ENCODE measurements at regions not wholly inside any gene's neighbourhood (a gene's known extent, or its start where the extent isn't known, plus 50 kb on each side); places are given as distances from the start of the nearest gene placed in this dataset.

DNA sequence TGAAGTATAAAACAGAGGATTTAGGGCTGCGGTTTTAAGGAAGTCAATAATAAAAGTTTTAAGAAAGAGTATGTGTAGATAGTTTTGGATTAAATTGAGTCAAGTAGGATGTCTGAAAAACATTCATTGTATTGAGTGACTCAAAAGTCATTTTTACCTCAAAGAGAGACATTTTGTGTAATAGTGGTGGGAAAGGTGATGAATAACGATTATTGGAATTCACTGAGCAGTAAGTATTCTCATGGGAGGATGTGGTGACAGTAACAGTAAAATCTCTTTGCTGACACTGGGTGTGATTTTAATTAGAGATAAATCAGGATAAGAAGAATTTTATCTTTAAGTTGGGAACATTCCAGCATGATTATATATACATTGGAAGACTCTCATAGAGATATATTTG, 233.6 kb downstream of the PDHA2 start:
- Histone ChIP-seq H3K79me2 (ENCODE audit: control insufficient read depth, insufficient read depth, low read length) (no peaks in the 10 kb centered on the region), H3K27ac (ENCODE audit: insufficient read depth, low read depth, low read length) (no peak overlapping the region), H4K20me1 (replicated peaks; ENCODE audit: control insufficient read depth, extremely low read depth, insufficient read depth, low read length) (no peaks in the 10 kb centered on the region), H3K27me3 (ENCODE audit: control insufficient read depth in 2 of 2, insufficient read depth in 2 of 2, low read length in 2 of 2) (no peaks in the 10 kb centered on the region), H3K9ac (replicated peaks; ENCODE audit: extremely low read depth, insufficient read depth, low read length) (no peak overlapping the region), H2AFZ (ENCODE audit: low read depth, low read length) (no peak overlapping the region), H3K4me1 (ENCODE audit: control insufficient read depth, extremely low read depth, insufficient read depth, low read length) (no peaks in the 10 kb centered on the region), H3K9me1 (replicated peaks; ENCODE audit: control insufficient read depth, extremely low read depth, insufficient read depth, low read length) (no peaks in the 10 kb centered on the region), H3K36me3 (ENCODE audit: control insufficient read depth in 2 of 2, extremely low read depth in 1 of 2, insufficient read depth in 2 of 2, low read length in 2 of 2) (no peaks in the 10 kb centered on the region), H3K9me3 (replicated peaks; ENCODE audit: control insufficient read depth, insufficient read depth, low read length) (no peaks in the 10 kb centered on the region), H3K4me2 (ENCODE audit: insufficient read depth, low read length) (no peak overlapping the region), H3K4me3 (replicated peaks in 1 of 3; ENCODE audit: insufficient read depth in 1 of 3, low read depth in 1 of 3, low read length in 3 of 3) (no peak overlapping the region)
- FAIRE-seq = no peak
- TF ChIP-seq FOS (IDR thresholded peaks at IDR 0.05; ENCODE audit: borderline replicate concordance, insufficient read depth, low read length) (no peak), POLR2AphosphoS5 (IDR thresholded peaks at IDR 0.05; ENCODE audit: insufficient read depth, low read depth, low read length) (no peak), POLR2A (IDR thresholded peaks at IDR 0.05; ENCODE audit: low read depth, low read length) (no peak), JUN (IDR thresholded peaks at IDR 0.05; ENCODE audit: borderline replicate concordance, insufficient read depth, insufficient read length, low read depth) (no peak), GATA2 (IDR thresholded peaks at IDR 0.05; ENCODE audit: insufficient read depth, insufficient read length, low read depth, low read length) (no peak)
- TF ChIP-seq, protein P1, sequence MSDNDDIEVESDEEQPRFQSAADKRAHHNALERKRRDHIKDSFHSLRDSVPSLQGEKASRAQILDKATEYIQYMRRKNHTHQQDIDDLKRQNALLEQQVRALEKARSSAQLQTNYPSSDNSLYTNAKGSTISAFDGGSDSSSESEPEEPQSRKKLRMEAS (IDR thresholded peaks at IDR 0.05; ENCODE audit: insufficient read depth, insufficient read length) = no peak
- TF ChIP-seq, protein P2, sequence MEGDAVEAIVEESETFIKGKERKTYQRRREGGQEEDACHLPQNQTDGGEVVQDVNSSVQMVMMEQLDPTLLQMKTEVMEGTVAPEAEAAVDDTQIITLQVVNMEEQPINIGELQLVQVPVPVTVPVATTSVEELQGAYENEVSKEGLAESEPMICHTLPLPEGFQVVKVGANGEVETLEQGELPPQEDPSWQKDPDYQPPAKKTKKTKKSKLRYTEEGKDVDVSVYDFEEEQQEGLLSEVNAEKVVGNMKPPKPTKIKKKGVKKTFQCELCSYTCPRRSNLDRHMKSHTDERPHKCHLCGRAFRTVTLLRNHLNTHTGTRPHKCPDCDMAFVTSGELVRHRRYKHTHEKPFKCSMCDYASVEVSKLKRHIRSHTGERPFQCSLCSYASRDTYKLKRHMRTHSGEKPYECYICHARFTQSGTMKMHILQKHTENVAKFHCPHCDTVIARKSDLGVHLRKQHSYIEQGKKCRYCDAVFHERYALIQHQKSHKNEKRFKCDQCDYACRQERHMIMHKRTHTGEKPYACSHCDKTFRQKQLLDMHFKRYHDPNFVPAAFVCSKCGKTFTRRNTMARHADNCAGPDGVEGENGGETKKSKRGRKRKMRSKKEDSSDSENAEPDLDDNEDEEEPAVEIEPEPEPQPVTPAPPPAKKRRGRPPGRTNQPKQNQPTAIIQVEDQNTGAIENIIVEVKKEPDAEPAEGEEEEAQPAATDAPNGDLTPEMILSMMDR (IDR thresholded peaks at IDR 0.05; ENCODE audit: extremely low read depth in 1 of 2, insufficient read depth in 1 of 2, low read depth in 1 of 2, low read length in 2 of 2) = no peak
- CTCF ChIA-PET = no interaction called here
- no peak for DNase-seq (ENCODE audit: low read depth, low spot score)
- dilution Hi-C loops (cut with MboI; ENCODE audit: extremely low pct_ligation_motif_present, low sequenced_read_pairs) = no loop called here
- BruUV-seq (replicated peaks) = no TSS peak
- intact Hi-C loops (cut with micrococcal nuclease) = no loop called here
- POLR2A ChIA-PET = no interaction called here
